ENCODE measurements at regions not wholly inside any gene's neighbourhood (a gene's known extent, or its start where the extent isn't known, plus 50 kb on each side); places are given as distances from the start of the nearest gene placed in this dataset.

- TF ChIP-seq POLR2A (IDR thresholded peaks at IDR 0.05): no peak
- no peak for TF ChIP-seq EP300 (IDR thresholded peaks at IDR 0.05)
- no peak for TF ChIP-seq POLR2AphosphoS5 (IDR thresholded peaks at IDR 0.05)
These were observed 790.4 kb upstream of the NUDT12 start for GRCh38 chr5:104352954-104353353.
